HG03457 (cell line): ENCODE measurements at regions not wholly inside any gene's neighbourhood (a gene's known extent, or its start where the extent isn't known, plus 50 kb on each side); places are given as distances from the start of the nearest gene placed in this dataset.
"Not testable (repeated sequence)": the region's sequence is repeated elsewhere in the genome, so short reads cannot be mapped to it uniquely, and the experiment has no call there.

Experiments used
- ATAC-seq: cut with Tn5 transposase; IDR thresholded peaks from one replicate; pipeline ENCODE4 v1.9.1; 2021; ENCODE audit warnings: moderate number of reproducible peaks; ENCODE audit not compliant: unreplicated experiment

- no peak for ATAC-seq
Observed at GRCh38 chr12:13924286-13924685, 57.1 kb downstream of the GRIN2B start.

GRCh38 chr12:13918897-13919296, 62.5 kb downstream of the GRIN2B start:
- ATAC-seq = no peak

- no peak for ATAC-seq
Observed at GRCh38 chr12:13915096-13915495, 66.3 kb downstream of the GRIN2B start.

GRCh38 chr12:13913371-13913770, 68.0 kb downstream of the GRIN2B start:
- no peak for ATAC-seq

GRCh38 chr12:13911756-13912554, 69.4 kb downstream of the GRIN2B start:
- no peak for ATAC-seq

GRCh38 chr12:13905794-13906193, 75.6 kb downstream of the GRIN2B start:
- no peak for ATAC-seq

GRCh38 chr12:13900718-13901117, 80.7 kb downstream of the GRIN2B start:
- no peak for ATAC-seq

- ATAC-seq = not testable (repeated sequence)
Observed at GRCh38 chr12:13898387-13898786, 83.0 kb downstream of the GRIN2B start.

- ATAC-seq = no peak
Observed at GRCh38 chr12:13897811-13898210, 83.6 kb downstream of the GRIN2B start.

- no peak for ATAC-seq
Observed at GRCh38 chr12:13896063-13896626, 85.3 kb downstream of the GRIN2B start.

- ATAC-seq = no peak
Observed at GRCh38 chr12:13891902-13892301, 89.5 kb downstream of the GRIN2B start.

- ATAC-seq = no peak
Observed at GRCh38 chr12:13890943-13891342, 90.5 kb downstream of the GRIN2B start.

- ATAC-seq = no peak
Observed at GRCh38 chr12:13887779-13888388, 93.5 kb downstream of the GRIN2B start.

- ATAC-seq = no peak
Observed at GRCh38 chr12:13882176-13882575, 99.2 kb downstream of the GRIN2B start.

- no peak for ATAC-seq
Observed at GRCh38 chr12:13880613-13881012, 100.8 kb downstream of the GRIN2B start.

- no peak for ATAC-seq
Observed at GRCh38 chr12:13875744-13876143, 105.7 kb downstream of the GRIN2B start.

GRCh38 chr12:13870255-13870654, 111.1 kb downstream of the GRIN2B start:
- ATAC-seq = no peak

- peak; percentile 76 for ATAC-seq
Observed at GRCh38 chr12:13864081-13864673, 117.2 kb downstream of the GRIN2B start.

GRCh38 chr12:13857750-13858149, 123.7 kb downstream of the GRIN2B start:
- no peak for ATAC-seq

- no peak for ATAC-seq
Observed at GRCh38 chr12:13853471-13853870, 127.9 kb downstream of the GRIN2B start.

- ATAC-seq = no peak
Observed at GRCh38 chr12:13851828-13852227, 129.6 kb downstream of the GRIN2B start.

- no peak for ATAC-seq
Observed at GRCh38 chr12:13849456-13849855, 131.9 kb downstream of the GRIN2B start.
